Caco-2 (cell line): ENCODE measurements at regions not wholly inside any gene's neighbourhood (a gene's known extent, or its start where the extent isn't known, plus 50 kb on each side); places are given as distances from the start of the nearest gene placed in this dataset.

Experiments
- BruUV-seq: library from RNA; stranded (reverse); fragments of 400-500 nt; replicated peaks from 2 replicates; lab custom pipeline; 2021; lab: Mats Ljungman, UMichigan
- CTCF ChIA-PET: fragments of 300-600 bp; sonication (Branson Sonifier 250); formaldehyde crosslinking; loops from one replicate; lab custom pipeline; 2022; ENCODE audit warnings: antibody characterized with exemption; lab: Charles Lee
- POLR2A ChIA-PET: fragments of 300-600 bp; sonication (Branson Sonifier 250); formaldehyde crosslinking; loops from one replicate; lab custom pipeline; 2022; ENCODE audit warnings: antibody characterized with exemption; lab: Charles Lee
- DNase-seq, 2 experiments: peaks; one replicate each; pipeline versions ENCODE4 v3.0.0 to v3.0.0-alpha.2; 2020 to 2022
- H3K27me3 ChIP-seq: replicated peaks from 2 replicates; pipeline ENCODE4 v1.6.0; 2011; ENCODE audit warnings: low read length; ENCODE audit not compliant: control insufficient read depth, insufficient read depth
- H3K36me3 ChIP-seq: 2 replicates; pipeline ENCODE4 v1.5.1; 2011; ENCODE audit warnings: low read length; ENCODE audit not compliant: control insufficient read depth, insufficient read depth
- H3K4me1 ChIP-seq: fragments of 250-450 bp; sonication (Bioruptor Pico); 2 replicates; pipeline ENCODE4 v1.5.1; 2020; ENCODE audit warnings: mild to moderate bottlenecking
- H3K4me3 ChIP-seq: 2 replicates; pipeline ENCODE4 v1.5.1; 2011; ENCODE audit warnings: low read depth, mild to moderate bottlenecking, control low read depth, low read length
- H3K9me3 ChIP-seq: fragments of 250-450 bp; sonication (Bioruptor Pico); 2 replicates; pipeline ENCODE4 v1.5.1; 2020; ENCODE audit warnings: mild to moderate bottlenecking, moderate library complexity
- H3K27ac Mint-ChIP-seq: one replicate; pipeline ENCODE4 v1.8.0; 2022; ENCODE audit warnings: mixed read lengths; ENCODE audit not compliant: unreplicated experiment
- H3K27me3 Mint-ChIP-seq: one replicate; pipeline ENCODE4 v1.8.0; 2022; ENCODE audit warnings: mixed read lengths; ENCODE audit not compliant: insufficient read depth, unreplicated experiment
- H3K36me3 Mint-ChIP-seq: one replicate; pipeline ENCODE4 v1.8.0; 2022; ENCODE audit warnings: mild to moderate bottlenecking, mixed read lengths; ENCODE audit not compliant: insufficient read depth, unreplicated experiment
- H3K4me1 Mint-ChIP-seq: one replicate; pipeline ENCODE4 v1.8.0; 2022; ENCODE audit warnings: low read depth, mixed read lengths; ENCODE audit not compliant: unreplicated experiment
- H3K4me3 Mint-ChIP-seq: one replicate; pipeline ENCODE4 v1.8.0; 2022; ENCODE audit warnings: mild to moderate bottlenecking, moderate library complexity, mixed read lengths; ENCODE audit not compliant: unreplicated experiment
- H3K9me3 Mint-ChIP-seq: one replicate; pipeline ENCODE4 v1.8.0; 2022; ENCODE audit warnings: mixed read lengths; ENCODE audit not compliant: unreplicated experiment
- intact Hi-C: fragments of 100-400 bp; cut with micrococcal nuclease; formaldehyde crosslinking; loops from one replicate; pipeline ENCODE4 v1.10.0; 2022; ENCODE audit not compliant: unreplicated experiment
- TF ChIP-seq, protein P1 (sequence below), 2 experiments: fragments of 200-600 bp in 1 of 2; IDR thresholded peaks; 1 replicate in 1 of 2; 2 replicates in 1 of 2; pipeline versions ENCODE4 v1.5.1 to v1.8.0; 2011 to 2022; ENCODE audit warnings: antibody characterized with exemption in 1 of 2, control low read depth in 1 of 2, inconsistent platforms in 1 of 2, low read depth in 1 of 2, low read length in 1 of 2, mild to moderate bottlenecking in 1 of 2, moderate library complexity in 1 of 2; ENCODE audit not compliant: insufficient read depth in 1 of 2, severe bottlenecking in 1 of 2, unreplicated experiment in 1 of 2

DNA sequence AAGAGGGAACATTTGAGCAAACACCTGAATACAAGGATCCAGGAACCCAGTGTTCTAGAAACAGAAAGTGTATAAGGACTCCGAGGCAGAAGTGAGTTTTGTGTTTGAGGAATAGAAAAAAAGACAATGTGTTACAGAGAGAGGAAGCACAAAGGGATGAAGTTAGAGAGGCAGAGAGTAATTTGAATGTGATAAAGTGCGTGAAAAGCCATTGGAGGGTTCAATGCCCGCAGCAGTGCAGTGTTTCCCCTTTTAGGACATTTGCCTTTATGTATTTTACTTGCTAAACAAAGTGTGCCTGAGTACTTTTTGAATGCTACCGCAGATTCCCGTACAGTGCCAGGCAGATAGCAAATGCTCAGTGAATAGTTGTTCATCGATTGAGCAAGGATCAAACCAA, 508.5 kb downstream of the RAB38 start:
- ChIA-PET CTCF (no interaction called here), POLR2A (no interaction called here)
- Mint-ChIP-seq H3K9me3 (no peaks in the 10 kb centered on the region), H3K4me3 (no peak overlapping the region), H3K36me3 (no peaks in the 10 kb centered on the region), H3K27ac (no peak overlapping the region), H3K27me3 (peaks cover 11% of the 10 kb centered on the region), H3K4me1 (no peaks in the 10 kb centered on the region)
- intact Hi-C loops, result no loop called here
- no peaks in the 10 kb centered on the region for H3K36me3 ChIP-seq
- no TSS peak for BruUV-seq
- no peak for DNase-seq
- no peaks in the 10 kb centered on the region for H3K27me3 ChIP-seq
- no peaks in the 10 kb centered on the region for H3K9me3 ChIP-seq
- no peak overlapping the region for H3K4me3 ChIP-seq
- H3K4me1 ChIP-seq, result no peaks in the 10 kb centered on the region
- TF ChIP-seq, protein P1, sequence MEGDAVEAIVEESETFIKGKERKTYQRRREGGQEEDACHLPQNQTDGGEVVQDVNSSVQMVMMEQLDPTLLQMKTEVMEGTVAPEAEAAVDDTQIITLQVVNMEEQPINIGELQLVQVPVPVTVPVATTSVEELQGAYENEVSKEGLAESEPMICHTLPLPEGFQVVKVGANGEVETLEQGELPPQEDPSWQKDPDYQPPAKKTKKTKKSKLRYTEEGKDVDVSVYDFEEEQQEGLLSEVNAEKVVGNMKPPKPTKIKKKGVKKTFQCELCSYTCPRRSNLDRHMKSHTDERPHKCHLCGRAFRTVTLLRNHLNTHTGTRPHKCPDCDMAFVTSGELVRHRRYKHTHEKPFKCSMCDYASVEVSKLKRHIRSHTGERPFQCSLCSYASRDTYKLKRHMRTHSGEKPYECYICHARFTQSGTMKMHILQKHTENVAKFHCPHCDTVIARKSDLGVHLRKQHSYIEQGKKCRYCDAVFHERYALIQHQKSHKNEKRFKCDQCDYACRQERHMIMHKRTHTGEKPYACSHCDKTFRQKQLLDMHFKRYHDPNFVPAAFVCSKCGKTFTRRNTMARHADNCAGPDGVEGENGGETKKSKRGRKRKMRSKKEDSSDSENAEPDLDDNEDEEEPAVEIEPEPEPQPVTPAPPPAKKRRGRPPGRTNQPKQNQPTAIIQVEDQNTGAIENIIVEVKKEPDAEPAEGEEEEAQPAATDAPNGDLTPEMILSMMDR (IDR thresholded peaks at IDR 0.05; ENCODE audit: insufficient read depth in 1 of 2, low read depth in 1 of 2, low read length in 1 of 2, severe bottlenecking in 1 of 2, unreplicated experiment in 1 of 2), result no peak

DNA sequence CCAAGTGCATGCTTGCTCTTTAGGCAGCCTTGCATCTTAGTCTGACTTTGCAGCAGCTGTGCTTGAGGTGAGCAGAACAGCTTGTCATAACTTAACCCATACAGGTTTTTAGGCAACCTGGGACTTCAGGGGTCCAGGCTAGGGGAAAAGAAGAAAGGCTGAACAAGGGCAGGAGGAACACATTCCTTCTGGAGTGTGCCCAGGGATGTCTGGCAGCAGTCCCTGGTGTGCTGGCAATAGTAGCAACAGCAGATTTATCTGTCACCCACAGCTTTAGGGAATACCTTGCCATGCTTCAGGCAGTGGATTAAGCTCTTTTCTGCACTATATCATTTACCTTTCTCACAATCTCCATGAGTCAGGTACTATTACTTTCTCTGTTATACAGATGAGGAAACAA, 513.0 kb downstream of the RAB38 start:
- Histone ChIP-seq H3K4me1 (no peaks in the 10 kb centered on the region), H3K9me3 (no peaks in the 10 kb centered on the region), H3K27me3 (no peaks in the 10 kb centered on the region), H3K4me3 (no peak overlapping the region), H3K36me3 (no peaks in the 10 kb centered on the region)
- Mint-ChIP-seq H3K27ac (no peak overlapping the region), H3K36me3 (no peaks in the 10 kb centered on the region), H3K9me3 (no peaks in the 10 kb centered on the region), H3K4me1 (no peaks in the 10 kb centered on the region), H3K4me3 (no peak overlapping the region), H3K27me3 (peaks cover 17% of the 10 kb centered on the region)
- TF ChIP-seq, protein P1 (IDR thresholded peaks at IDR 0.05; ENCODE audit: insufficient read depth in 1 of 2, low read depth in 1 of 2, low read length in 1 of 2, severe bottlenecking in 1 of 2, unreplicated experiment in 1 of 2), result no peak
- intact Hi-C loops, result loop anchor here (5.0 kb wide), 1 partner anchor 200 kb away; no protein-coding TSS in a partner anchor
- CTCF ChIA-PET, result no interaction called here
- DNase-seq, result no peak
- no TSS peak for BruUV-seq
- POLR2A ChIA-PET, result no interaction called here

DNA sequence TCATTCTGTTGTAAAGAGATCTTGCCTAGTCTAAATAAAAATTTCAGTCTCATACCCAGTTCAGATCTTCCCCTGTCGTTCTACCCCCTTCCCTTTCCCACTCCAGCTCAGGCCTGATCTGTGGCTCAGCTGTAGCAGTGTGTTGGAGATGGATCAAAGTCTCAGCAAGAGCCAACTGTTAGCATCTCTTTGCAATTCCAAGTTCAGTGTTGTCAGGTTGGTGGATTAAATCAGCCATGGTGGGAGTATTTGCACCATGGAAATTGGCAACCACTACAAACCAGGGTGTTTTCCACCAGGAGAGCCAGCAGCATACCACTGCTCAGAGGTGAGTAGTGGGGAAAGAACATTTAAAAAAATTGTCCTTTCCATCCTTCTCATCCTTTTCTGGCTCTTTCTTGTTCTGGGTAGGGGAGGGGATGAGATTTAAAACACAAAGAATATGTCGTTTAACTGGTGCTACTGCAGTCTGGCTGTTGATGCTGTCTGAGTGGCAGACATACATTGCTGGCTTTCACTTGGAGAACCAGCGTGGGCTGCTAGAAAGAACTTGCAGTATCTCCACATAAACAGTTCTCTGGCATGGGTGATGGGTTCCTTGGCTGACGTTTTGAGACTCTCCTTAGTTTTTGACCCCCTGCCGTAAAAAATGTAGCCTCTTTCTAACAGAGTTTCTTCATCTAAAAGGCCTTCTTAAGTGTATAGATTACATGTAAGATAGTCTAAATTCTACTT, 514.1 kb downstream of the RAB38 start:
- no peak overlapping the region for H3K4me3 ChIP-seq
- Mint-ChIP-seq H3K27ac (no peak overlapping the region), H3K36me3 (no peaks in the 10 kb centered on the region), H3K27me3 (peaks cover 18% of the 10 kb centered on the region), H3K4me3 (no peak overlapping the region), H3K9me3 (no peaks in the 10 kb centered on the region), H3K4me1 (no peaks in the 10 kb centered on the region)
- intact Hi-C loops, result loop anchor here (5.0 kb wide), 1 partner anchor 199 kb away; no protein-coding TSS in a partner anchor
- no peaks in the 10 kb centered on the region for H3K36me3 ChIP-seq
- no peaks in the 10 kb centered on the region for H3K27me3 ChIP-seq
- ChIA-PET CTCF (no interaction called here), POLR2A (no interaction called here)
- H3K9me3 ChIP-seq, result no peaks in the 10 kb centered on the region
- BruUV-seq, result no TSS peak
- TF ChIP-seq, protein P1 (IDR thresholded peaks at IDR 0.05; ENCODE audit: insufficient read depth in 1 of 2, low read depth in 1 of 2, low read length in 1 of 2, severe bottlenecking in 1 of 2, unreplicated experiment in 1 of 2), result no peak
- H3K4me1 ChIP-seq, result no peaks in the 10 kb centered on the region
- no peak for DNase-seq
